Ishikawa (cell line): ENCODE measurements at regions not wholly inside any gene's neighbourhood (a gene's known extent, or its start where the extent isn't known, plus 50 kb on each side); places are given as distances from the start of the nearest gene placed in this dataset.

Experiments
- CEBPB ChIP-seq: IDR thresholded peaks from 2 replicates; pipeline ENCODE4 v1.6.1; 2012
- CREB1 ChIP-seq: IDR thresholded peaks from 2 replicates; pipeline ENCODE4 v1.6.1; 2012; ENCODE audit warnings: low read depth
- EGR1 ChIP-seq: IDR thresholded peaks from 2 replicates; pipeline ENCODE4 v1.6.1; 2012
- EP300 ChIP-seq: IDR thresholded peaks from 2 replicates; pipeline ENCODE4 v1.6.1; 2012; ENCODE audit warnings: borderline replicate concordance
- FOXM1 ChIP-seq: IDR thresholded peaks from 2 replicates; pipeline ENCODE4 v1.6.1; 2012; ENCODE audit warnings: low read depth, borderline replicate concordance
- NFIC ChIP-seq: IDR thresholded peaks from 2 replicates; pipeline ENCODE4 v1.6.1; 2012
- RAD21 ChIP-seq: IDR thresholded peaks from 2 replicates; pipeline ENCODE4 v1.6.1; 2012; ENCODE audit warnings: low read depth
- TAF1 ChIP-seq: IDR thresholded peaks from 2 replicates; pipeline ENCODE4 v1.6.1; 2012; ENCODE audit warnings: low read depth, mild to moderate bottlenecking
- TCF12 ChIP-seq: IDR thresholded peaks from 2 replicates; pipeline ENCODE4 v1.6.1; 2012; ENCODE audit warnings: low read depth
- TEAD4 ChIP-seq: IDR thresholded peaks from 2 replicates; pipeline ENCODE4 v1.6.1; 2012
- YY1 ChIP-seq: IDR thresholded peaks from 2 replicates; pipeline ENCODE4 v1.6.1; 2012; ENCODE audit warnings: low read depth
- ZBTB7A ChIP-seq: IDR thresholded peaks from 2 replicates; pipeline ENCODE4 v1.6.1; 2012; ENCODE audit warnings: low read depth
- TF ChIP-seq, protein P1 (sequence below): IDR thresholded peaks from 2 replicates; pipeline ENCODE4 v1.6.1; 2012
- TF ChIP-seq, protein P2 (sequence below): IDR thresholded peaks from 2 replicates; pipeline ENCODE4 v1.6.1; 2012
- TF ChIP-seq, protein P3 (sequence below): IDR thresholded peaks from 2 replicates; pipeline ENCODE4 v1.6.1; 2012; ENCODE audit warnings: low read depth, mild to moderate bottlenecking

DNA sequence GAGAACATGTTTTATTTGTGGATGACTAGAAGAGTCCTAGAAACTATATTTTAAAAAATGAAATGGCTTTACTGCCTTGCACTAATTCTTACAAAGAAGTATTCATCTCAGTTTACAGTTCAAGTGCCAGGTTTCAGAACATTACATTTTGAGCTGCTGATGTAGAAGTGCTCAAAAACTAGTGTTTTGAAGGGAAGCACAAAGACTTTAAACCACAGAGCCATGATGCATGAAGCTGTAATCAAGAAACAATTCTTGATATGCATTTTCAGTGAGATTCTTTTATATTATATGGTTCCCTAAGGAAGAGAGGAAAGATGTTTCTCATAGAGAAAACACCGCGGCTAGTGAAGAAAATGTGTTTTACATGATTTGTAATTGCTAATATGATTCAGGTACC, 1163.0 kb downstream of the RAPGEF2 start:
- TF ChIP-seq EGR1 (no peak), NFIC (no peak)

DNA sequence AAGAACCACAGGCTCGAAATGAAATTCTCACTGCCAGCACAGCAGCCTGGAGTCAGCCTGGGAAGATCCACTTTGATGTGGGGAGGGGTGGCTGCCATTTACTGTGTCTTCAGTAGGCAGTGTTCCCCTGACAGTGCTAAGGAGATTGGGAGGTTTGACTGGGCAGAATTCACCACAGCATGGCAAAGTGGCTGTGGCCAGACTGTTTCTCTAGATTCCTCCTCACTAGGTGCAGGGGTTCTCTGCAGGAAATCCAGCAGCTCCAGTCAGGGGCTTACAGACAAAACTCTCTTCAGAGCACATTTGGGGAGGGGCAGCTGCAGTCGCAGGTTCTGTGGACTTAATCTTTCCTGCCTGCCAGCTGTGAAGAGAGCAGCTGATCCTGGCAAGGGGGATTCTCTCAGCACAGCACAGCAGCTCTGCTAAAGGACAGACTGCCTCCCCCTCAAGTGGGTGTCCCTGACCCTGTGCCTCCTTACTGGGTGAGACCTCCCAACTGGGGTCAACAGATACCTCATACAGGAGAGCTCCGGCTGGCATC, 1174.0 kb downstream of the RAPGEF2 start:
- TF ChIP-seq TAF1 (no peak), CREB1 (no peak), ZBTB7A (no peak), CEBPB (no peak), FOXM1 (no peak), YY1 (no peak), EGR1 (no peak), EP300 (no peak), NFIC (no peak), RAD21 (no peak), TCF12 (no peak), TEAD4 (no peak)
- TF ChIP-seq, protein P1, sequence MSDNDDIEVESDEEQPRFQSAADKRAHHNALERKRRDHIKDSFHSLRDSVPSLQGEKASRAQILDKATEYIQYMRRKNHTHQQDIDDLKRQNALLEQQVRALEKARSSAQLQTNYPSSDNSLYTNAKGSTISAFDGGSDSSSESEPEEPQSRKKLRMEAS = no peak
- TF ChIP-seq, protein P2, sequence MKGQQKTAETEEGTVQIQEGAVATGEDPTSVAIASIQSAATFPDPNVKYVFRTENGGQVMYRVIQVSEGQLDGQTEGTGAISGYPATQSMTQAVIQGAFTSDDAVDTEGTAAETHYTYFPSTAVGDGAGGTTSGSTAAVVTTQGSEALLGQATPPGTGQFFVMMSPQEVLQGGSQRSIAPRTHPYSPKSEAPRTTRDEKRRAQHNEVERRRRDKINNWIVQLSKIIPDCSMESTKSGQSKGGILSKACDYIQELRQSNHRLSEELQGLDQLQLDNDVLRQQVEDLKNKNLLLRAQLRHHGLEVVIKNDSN = no peak
- TF ChIP-seq, protein P3, sequence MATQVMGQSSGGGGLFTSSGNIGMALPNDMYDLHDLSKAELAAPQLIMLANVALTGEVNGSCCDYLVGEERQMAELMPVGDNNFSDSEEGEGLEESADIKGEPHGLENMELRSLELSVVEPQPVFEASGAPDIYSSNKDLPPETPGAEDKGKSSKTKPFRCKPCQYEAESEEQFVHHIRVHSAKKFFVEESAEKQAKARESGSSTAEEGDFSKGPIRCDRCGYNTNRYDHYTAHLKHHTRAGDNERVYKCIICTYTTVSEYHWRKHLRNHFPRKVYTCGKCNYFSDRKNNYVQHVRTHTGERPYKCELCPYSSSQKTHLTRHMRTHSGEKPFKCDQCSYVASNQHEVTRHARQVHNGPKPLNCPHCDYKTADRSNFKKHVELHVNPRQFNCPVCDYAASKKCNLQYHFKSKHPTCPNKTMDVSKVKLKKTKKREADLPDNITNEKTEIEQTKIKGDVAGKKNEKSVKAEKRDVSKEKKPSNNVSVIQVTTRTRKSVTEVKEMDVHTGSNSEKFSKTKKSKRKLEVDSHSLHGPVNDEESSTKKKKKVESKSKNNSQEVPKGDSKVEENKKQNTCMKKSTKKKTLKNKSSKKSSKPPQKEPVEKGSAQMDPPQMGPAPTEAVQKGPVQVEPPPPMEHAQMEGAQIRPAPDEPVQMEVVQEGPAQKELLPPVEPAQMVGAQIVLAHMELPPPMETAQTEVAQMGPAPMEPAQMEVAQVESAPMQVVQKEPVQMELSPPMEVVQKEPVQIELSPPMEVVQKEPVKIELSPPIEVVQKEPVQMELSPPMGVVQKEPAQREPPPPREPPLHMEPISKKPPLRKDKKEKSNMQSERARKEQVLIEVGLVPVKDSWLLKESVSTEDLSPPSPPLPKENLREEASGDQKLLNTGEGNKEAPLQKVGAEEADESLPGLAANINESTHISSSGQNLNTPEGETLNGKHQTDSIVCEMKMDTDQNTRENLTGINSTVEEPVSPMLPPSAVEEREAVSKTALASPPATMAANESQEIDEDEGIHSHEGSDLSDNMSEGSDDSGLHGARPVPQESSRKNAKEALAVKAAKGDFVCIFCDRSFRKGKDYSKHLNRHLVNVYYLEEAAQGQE = no peak

DNA sequence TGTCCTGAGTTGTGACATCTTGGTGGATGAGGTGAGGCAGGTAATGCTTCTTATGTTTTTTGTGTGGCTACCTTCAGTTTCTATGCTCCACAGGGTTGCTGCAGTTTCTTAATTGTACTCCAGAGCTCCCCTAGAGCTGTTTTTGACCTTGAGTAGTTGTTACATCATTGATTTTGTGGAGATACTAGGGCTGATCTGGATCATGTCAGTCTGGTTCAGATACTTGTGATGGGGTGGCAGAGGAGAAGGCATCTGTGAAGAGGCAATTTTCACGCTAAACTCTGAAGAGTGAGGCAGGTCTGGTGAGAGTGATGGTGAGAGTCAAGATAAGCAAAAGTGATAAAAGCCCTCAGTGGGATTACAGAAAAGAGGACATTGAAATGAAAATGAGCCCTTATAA, 1180.2 kb downstream of the RAPGEF2 start:
- TF ChIP-seq TCF12 = no peak
- TF ChIP-seq CEBPB = no peak
- no peak for TF ChIP-seq CREB1
- no peak for TF ChIP-seq YY1
- TF ChIP-seq, protein P2 = no peak
- TF ChIP-seq NFIC = no peak
- no peak for TF ChIP-seq RAD21
- no peak for TF ChIP-seq FOXM1
- no peak for TF ChIP-seq EP300
- TF ChIP-seq, protein P3 = no peak
- no peak for TF ChIP-seq TAF1
- no peak for TF ChIP-seq TEAD4
- TF ChIP-seq ZBTB7A = no peak
- no peak for TF ChIP-seq EGR1
- TF ChIP-seq, protein P1 = no peak

GRCh38 chr4:160284516-160284915, 1181.6 kb downstream of the RAPGEF2 start:
- TF ChIP-seq TAF1 = no peak
- no peak for TF ChIP-seq CEBPB
- TF ChIP-seq YY1 = no peak
- TF ChIP-seq TEAD4 = no peak
- no peak for TF ChIP-seq FOXM1
- no peak for TF ChIP-seq NFIC
- TF ChIP-seq EP300 = no peak
- TF ChIP-seq CREB1 = no peak
- TF ChIP-seq, protein P1 = no peak

GRCh38 chr4:160286051-160286450, 1183.2 kb downstream of the RAPGEF2 start:
- TF ChIP-seq CEBPB (no peak), EGR1 (no peak)
- TF ChIP-seq, protein P3 = no peak
